ENCODE measurements at regions not wholly inside any gene's neighbourhood (a gene's known extent, or its start where the extent isn't known, plus 50 kb on each side); places are given as distances from the start of the nearest gene placed in this dataset.
A peak's percentile ranks its signal among the peaks of the same experiment; 100 is the strongest.

DNA sequence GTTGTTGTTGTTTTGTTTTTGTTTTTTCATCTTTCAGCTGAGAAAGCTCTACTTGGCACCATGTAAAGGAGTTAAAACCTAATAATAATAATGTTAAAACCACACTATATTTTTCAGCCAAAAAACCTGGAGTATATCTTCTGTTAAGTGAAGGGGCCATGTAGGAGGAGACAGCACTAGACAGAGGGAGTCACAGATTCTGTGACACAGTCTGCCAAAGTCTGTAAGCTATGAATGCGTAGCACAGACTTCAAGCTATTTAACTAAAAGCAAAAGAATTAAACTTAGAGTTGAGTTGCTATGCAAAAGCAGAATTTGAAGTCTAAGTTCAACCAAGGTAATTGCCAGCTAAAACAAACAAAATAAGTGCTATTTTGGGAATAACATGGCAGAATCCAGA is 296.0 kb upstream of the COL8A1 start:
- Histone ChIP-seq H3K27ac (ENCODE audit: low read depth, low read length) (no peak overlapping the region), H3K4me3 (ENCODE audit: insufficient read depth, low read depth, low read length) (no peak overlapping the region), H3K79me2 (ENCODE audit: insufficient read depth, low read length) (no peaks in the 10 kb centered on the region), H3K9me3 (ENCODE audit: insufficient read depth, low read depth, low read length) (no peaks in the 10 kb centered on the region), H3K9ac (ENCODE audit: low read length) (no peak overlapping the region), H3K36me3 (ENCODE audit: insufficient read depth, low read length) (no peaks in the 10 kb centered on the region), H3K4me1 (ENCODE audit: insufficient read depth, low read length) (no peaks in the 10 kb centered on the region), H4K20me1 (ENCODE audit: insufficient read depth, low read length) (no peaks in the 10 kb centered on the region), H3K4me2 (ENCODE audit: low read length) (no peak overlapping the region), H2AFZ (ENCODE audit: low read depth, low read length) (no peak overlapping the region), H3K27me3 (ENCODE audit: insufficient read depth, low read length) (no peaks in the 10 kb centered on the region)
- no peaks in the 10 kb centered on the region for H3K9me3 Mint-ChIP-seq (ENCODE audit: unreplicated experiment)
- no peaks in the 10 kb centered on the region for H3K27me3 Mint-ChIP-seq (ENCODE audit: low read depth, unreplicated experiment)
- H3K4me1 Mint-ChIP-seq (ENCODE audit: low read depth, unreplicated experiment) = no peaks in the 10 kb centered on the region
- no peak overlapping the region for H3K27ac Mint-ChIP-seq (ENCODE audit: unreplicated experiment)
- H3K36me3 Mint-ChIP-seq (ENCODE audit: low read depth, unreplicated experiment) = no peaks in the 10 kb centered on the region
- no peak for TF ChIP-seq EZH2 (IDR thresholded peaks at IDR 0.05; ENCODE audit: insufficient read depth, low read length)
- TF ChIP-seq, protein P1, sequence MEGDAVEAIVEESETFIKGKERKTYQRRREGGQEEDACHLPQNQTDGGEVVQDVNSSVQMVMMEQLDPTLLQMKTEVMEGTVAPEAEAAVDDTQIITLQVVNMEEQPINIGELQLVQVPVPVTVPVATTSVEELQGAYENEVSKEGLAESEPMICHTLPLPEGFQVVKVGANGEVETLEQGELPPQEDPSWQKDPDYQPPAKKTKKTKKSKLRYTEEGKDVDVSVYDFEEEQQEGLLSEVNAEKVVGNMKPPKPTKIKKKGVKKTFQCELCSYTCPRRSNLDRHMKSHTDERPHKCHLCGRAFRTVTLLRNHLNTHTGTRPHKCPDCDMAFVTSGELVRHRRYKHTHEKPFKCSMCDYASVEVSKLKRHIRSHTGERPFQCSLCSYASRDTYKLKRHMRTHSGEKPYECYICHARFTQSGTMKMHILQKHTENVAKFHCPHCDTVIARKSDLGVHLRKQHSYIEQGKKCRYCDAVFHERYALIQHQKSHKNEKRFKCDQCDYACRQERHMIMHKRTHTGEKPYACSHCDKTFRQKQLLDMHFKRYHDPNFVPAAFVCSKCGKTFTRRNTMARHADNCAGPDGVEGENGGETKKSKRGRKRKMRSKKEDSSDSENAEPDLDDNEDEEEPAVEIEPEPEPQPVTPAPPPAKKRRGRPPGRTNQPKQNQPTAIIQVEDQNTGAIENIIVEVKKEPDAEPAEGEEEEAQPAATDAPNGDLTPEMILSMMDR (IDR thresholded peaks at IDR 0.05; ENCODE audit: insufficient read depth, low read depth, low read length) = no peak
- FAIRE-seq (no peak), DNase-seq (ENCODE audit: low read depth) (no peak)
- no peak overlapping the region for H3K4me3 Mint-ChIP-seq (ENCODE audit: unreplicated experiment)

DNA sequence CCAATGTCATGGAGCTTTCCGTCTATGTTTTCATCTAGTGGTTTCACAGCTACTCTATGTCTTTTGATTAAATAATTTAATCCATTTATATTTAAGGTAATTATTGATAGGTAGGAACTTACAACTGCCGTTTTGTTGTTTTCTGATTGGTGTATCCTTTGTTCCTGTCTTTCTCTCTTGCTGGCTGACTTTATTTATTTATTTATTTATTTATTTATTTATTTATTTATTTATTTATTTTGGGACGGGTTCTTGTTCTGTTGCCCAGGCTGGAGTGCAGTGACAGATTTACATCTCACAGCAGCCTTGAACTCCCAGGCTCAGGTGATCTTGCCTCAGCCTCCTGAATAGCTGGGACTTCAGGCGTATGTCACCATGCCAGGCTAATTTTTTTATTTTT is 299.2 kb upstream of the COL8A1 start:
- no peak overlapping the region for H3K27ac ChIP-seq (ENCODE audit: low read depth, low read length)
- DNase-seq (ENCODE audit: low read depth) = no peak
- H3K4me3 ChIP-seq (ENCODE audit: insufficient read depth, low read depth, low read length) = no peak overlapping the region
- no peak overlapping the region for H3K4me2 ChIP-seq (ENCODE audit: low read length)
- no peaks in the 10 kb centered on the region for H3K4me1 Mint-ChIP-seq (ENCODE audit: low read depth, unreplicated experiment)
- TF ChIP-seq EZH2 (IDR thresholded peaks at IDR 0.05; ENCODE audit: insufficient read depth, low read length) = no peak
- TF ChIP-seq, protein P1 (IDR thresholded peaks at IDR 0.05; ENCODE audit: insufficient read depth, low read depth, low read length) = no peak
- H2AFZ ChIP-seq (ENCODE audit: low read depth, low read length) = no peak overlapping the region
- no peaks in the 10 kb centered on the region for H3K79me2 ChIP-seq (ENCODE audit: insufficient read depth, low read length)
- no peaks in the 10 kb centered on the region for H3K36me3 Mint-ChIP-seq (ENCODE audit: low read depth, unreplicated experiment)
- no peaks in the 10 kb centered on the region for H4K20me1 ChIP-seq (ENCODE audit: insufficient read depth, low read length)
- no peaks in the 10 kb centered on the region for H3K4me1 ChIP-seq (ENCODE audit: insufficient read depth, low read length)
- H3K27ac Mint-ChIP-seq (ENCODE audit: unreplicated experiment) = no peak overlapping the region
- no peaks in the 10 kb centered on the region for H3K27me3 Mint-ChIP-seq (ENCODE audit: low read depth, unreplicated experiment)
- H3K36me3 ChIP-seq (ENCODE audit: insufficient read depth, low read length) = no peaks in the 10 kb centered on the region
- no peak for FAIRE-seq
- H3K9me3 Mint-ChIP-seq (ENCODE audit: unreplicated experiment) = no peaks in the 10 kb centered on the region
- no peaks in the 10 kb centered on the region for H3K27me3 ChIP-seq (ENCODE audit: insufficient read depth, low read length)
- H3K4me3 Mint-ChIP-seq (ENCODE audit: unreplicated experiment) = no peak overlapping the region
- no peak overlapping the region for H3K9ac ChIP-seq (ENCODE audit: low read length)
- H3K9me3 ChIP-seq (ENCODE audit: insufficient read depth, low read depth, low read length) = no peaks in the 10 kb centered on the region

DNA sequence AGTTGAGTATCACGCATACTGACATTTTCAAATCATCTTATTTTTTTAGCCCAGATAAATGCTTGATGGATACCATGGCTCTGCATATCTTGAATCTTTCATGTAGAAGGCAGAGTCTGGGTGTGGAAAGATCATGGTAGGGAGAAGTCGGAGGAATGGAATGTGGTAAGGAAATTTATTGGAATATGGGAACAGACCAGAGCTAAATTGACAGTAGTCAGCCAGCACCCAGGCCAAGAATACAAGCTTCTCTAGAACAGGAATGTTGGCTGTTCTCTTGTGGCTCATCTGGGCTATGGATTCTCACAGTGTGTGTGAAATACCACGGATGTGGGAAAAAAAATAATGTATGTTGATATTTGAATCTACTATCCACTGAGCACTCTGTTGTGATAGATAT is 305.7 kb upstream of the COL8A1 start:
- Mint-ChIP-seq H3K27ac (ENCODE audit: unreplicated experiment) (peak overlapping the region; percentile 81), H3K4me3 (ENCODE audit: unreplicated experiment) (no peak overlapping the region), H3K36me3 (ENCODE audit: low read depth, unreplicated experiment) (no peaks in the 10 kb centered on the region), H3K4me1 (ENCODE audit: low read depth, unreplicated experiment) (peaks cover 15% of the 10 kb centered on the region), H3K27me3 (ENCODE audit: low read depth, unreplicated experiment) (no peaks in the 10 kb centered on the region), H3K9me3 (ENCODE audit: unreplicated experiment) (no peaks in the 10 kb centered on the region)
- H3K27me3 ChIP-seq (ENCODE audit: insufficient read depth, low read length) = no peaks in the 10 kb centered on the region
- peaks cover 13% of the 10 kb centered on the region for H3K4me1 ChIP-seq (ENCODE audit: insufficient read depth, low read length)
- no peaks in the 10 kb centered on the region for H3K79me2 ChIP-seq (ENCODE audit: insufficient read depth, low read length)
- no peak for FAIRE-seq
- DNase-seq (ENCODE audit: low read depth) = peak; percentile 47
- no peak overlapping the region for H3K4me2 ChIP-seq (ENCODE audit: low read length)
- H3K9me3 ChIP-seq (ENCODE audit: insufficient read depth, low read depth, low read length) = no peaks in the 10 kb centered on the region
- TF ChIP-seq EZH2 (IDR thresholded peaks at IDR 0.05; ENCODE audit: insufficient read depth, low read length) = no peak
- TF ChIP-seq, protein P1 (IDR thresholded peaks at IDR 0.05; ENCODE audit: insufficient read depth, low read depth, low read length) = no peak
- no peak overlapping the region for H3K27ac ChIP-seq (ENCODE audit: low read depth, low read length)
- H3K4me3 ChIP-seq (ENCODE audit: insufficient read depth, low read depth, low read length) = no peak overlapping the region
- H2AFZ ChIP-seq (ENCODE audit: low read depth, low read length) = no peak overlapping the region
- no peak overlapping the region for H3K9ac ChIP-seq (ENCODE audit: low read length)
- no peaks in the 10 kb centered on the region for H4K20me1 ChIP-seq (ENCODE audit: insufficient read depth, low read length)
- H3K36me3 ChIP-seq (ENCODE audit: insufficient read depth, low read length) = no peaks in the 10 kb centered on the region
